ENCODE measurements at regions not wholly inside any gene's neighbourhood (a gene's known extent, or its start where the extent isn't known, plus 50 kb on each side); places are given as distances from the start of the nearest gene placed in this dataset.

DNA sequence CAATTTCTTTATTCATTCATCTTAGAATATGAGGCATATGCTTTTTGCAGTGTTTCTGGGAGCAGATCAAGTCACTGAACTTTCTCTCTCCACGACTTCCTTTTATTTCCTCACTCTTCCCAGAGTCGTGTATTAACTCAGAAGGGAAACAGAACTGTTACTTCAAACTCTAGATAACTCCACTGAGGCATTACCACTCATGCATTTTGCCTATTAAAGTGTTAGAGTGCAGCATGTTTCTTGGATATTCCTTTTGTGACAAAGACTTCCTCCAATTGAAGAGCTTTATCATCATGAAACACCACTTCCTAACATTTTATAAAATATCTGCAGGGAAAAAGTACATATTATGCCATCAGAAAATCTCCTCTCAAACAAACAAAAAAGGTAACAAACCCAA lies 797.4 kb upstream of the COBL start:
- Histone ChIP-seq H2AFZ (ENCODE audit: low read length) (no peak overlapping the region), H4K5ac (ENCODE audit: insufficient read length, low read depth, low read length) (peak overlapping the region; percentile 88), H3K14ac (ENCODE audit: insufficient read length) (no peak overlapping the region), H4K20me1 (replicated peaks in 1 of 2; ENCODE audit: control insufficient read depth in 1 of 2, insufficient read depth in 2 of 2, low read length in 2 of 2) (no peaks in the 10 kb centered on the region), H4K8ac (ENCODE audit: extremely low read depth, insufficient read depth, low read length) (no peak overlapping the region), H3K4me3 (ENCODE audit: extremely low read depth in 1 of 4, insufficient read depth in 2 of 4, low read depth in 3 of 4, low read length in 4 of 4) (peak overlapping the region in 1 of 4 experiments; percentile 29; a peak in 1 of 8 replicates), H3K9ac (replicated peaks in 1 of 4; ENCODE audit: extremely low read depth in 1 of 4, low read depth in 3 of 4, low read length in 3 of 4) (no peak overlapping the region), H3K18ac (ENCODE audit: extremely low read depth, low read length) (no peak overlapping the region; the same call in 1 of the 2 replicates), H2AK5ac (ENCODE audit: low read depth, low read length) (no peak overlapping the region), H3K4me1 (replicated peaks in 1 of 4; ENCODE audit: control insufficient read depth in 3 of 4, insufficient read depth in 4 of 4, low read length in 3 of 4) (peaks cover 2 to 22% (median 13%) of the 10 kb centered on the region in 4 experiments; a peak in 5 of 7 replicates), H2BK5ac (ENCODE audit: low read depth, low read length) (peak overlapping the region; percentile 89; the same call in 1 of the 2 replicates), H2BK15ac (ENCODE audit: low read length) (no peak overlapping the region), H2BK20ac (ENCODE audit: low read length) (peak overlapping the region; percentile 2; the same call in 1 of the 2 replicates), H3K56ac (replicated peaks; ENCODE audit: insufficient read length, low read depth, low read length) (no peak overlapping the region), H2BK12ac (ENCODE audit: low read depth, low read length) (no peak overlapping the region), H3K79me1 (ENCODE audit: low read depth, low read length) (no peaks in the 10 kb centered on the region), H3K23ac (ENCODE audit: insufficient read length) (no peak overlapping the region), H3K4me2 (ENCODE audit: insufficient read depth in 1 of 2, low read depth in 2 of 2, low read length in 2 of 2) (peak overlapping the region in 1 of 2 experiments; percentile 26; a peak in 2 of 4 replicates), H3K36me3 (ENCODE audit: control insufficient read depth in 2 of 4, insufficient read depth in 4 of 4, low read length in 3 of 4) (no peaks in the 10 kb centered on the region), H3K79me2 (ENCODE audit: control insufficient read depth in 1 of 2, insufficient read depth in 2 of 2, low read length in 2 of 2) (no peaks in the 10 kb centered on the region), H3K4ac (replicated peaks; ENCODE audit: insufficient read length, low read depth, low read length) (peak overlapping the region; percentile 40), H2BK120ac (replicated peaks; ENCODE audit: low read depth, low read length) (peak overlapping the region; percentile 97), H3K23me2 (ENCODE audit: low read depth, low read length) (no peaks in the 10 kb centered on the region), H3K27me3 (replicated peaks in 1 of 4; ENCODE audit: control insufficient read depth in 3 of 4, extremely low read depth in 1 of 4, insufficient read depth in 3 of 4, low read length in 3 of 4) (no peaks in the 10 kb centered on the region), H3K9me3 (ENCODE audit: insufficient read depth in 2 of 2, low read depth in 1 of 2, low read length in 1 of 2) (no peaks in the 10 kb centered on the region), H4K91ac (replicated peaks; ENCODE audit: insufficient read length, low read length) (peak overlapping the region; percentile 54), H3K27ac (ENCODE audit: low read depth, low read length) (peak overlapping the region; percentile 27; the same call in 1 of the 2 replicates)
- ChIA-PET POLR2A (ENCODE audit: partially characterized antibody) (interaction anchor here (1.1 to 2.1 kb wide), 2 partner anchors 9 to 20 kb away, joined by 3 to 4 read pairs; no protein-coding TSS in a partner anchor), CTCF (ENCODE audit: partially characterized antibody) (interaction anchor here (1.4 kb wide), 1 partner anchor 54 kb away, joined by 5 read pairs; no protein-coding TSS in a partner anchor)
- DNase-seq (ENCODE audit: low read depth in 1 of 2, low spot score in 2 of 2) (no peak), FAIRE-seq (no peak)
- 22% methylated on average over 2 of the region's 2 CpGs; no CpG with 5 or more reads in 1 of the 2 experiments for WGBS, 2 experiments (ENCODE audit: extremely low coverage in 1 of 2, insufficient coverage in 1 of 2, insufficient read length in 1 of 2, insufficient replicate concordance in 2 of 2, low coverage in 1 of 2, low lambda C conversion rate in 2 of 2, missing lambda C conversion rate in 1 of 2)
- TF ChIP-seq TAF7 (optimal IDR thresholded peaks at IDR 0.05; ENCODE audit: borderline replicate concordance, low read depth, low read length) (no peak), MAX (IDR thresholded peaks at IDR 0.05) (no peak), CREB1 (IDR thresholded peaks at IDR 0.05) (no peak), RBBP5 (IDR thresholded peaks at IDR 0.05; ENCODE audit: borderline replicate concordance, low read depth, low read length) (no peak), KDM5A (IDR thresholded peaks at IDR 0.05; ENCODE audit: low read length) (no peak), JUND (IDR thresholded peaks at IDR 0.05; ENCODE audit: low read length) (no peak), GTF2F1 (IDR thresholded peaks at IDR 0.05; ENCODE audit: borderline replicate concordance, low read depth, low read length) (no peak), RXRA (IDR thresholded peaks at IDR 0.05; ENCODE audit: insufficient read depth, low read depth, low read length) (no peak), NANOG (IDR thresholded peaks at IDR 0.05; ENCODE audit: insufficient read depth, low read depth, low read length, poor library complexity, severe bottlenecking) (no peak), SAP30 (IDR thresholded peaks at IDR 0.05; ENCODE audit: insufficient read depth, insufficient replicate concordance, low read length) (no peak), PHF8 (conservative IDR thresholded peaks at IDR 0.05; ENCODE audit: low read depth, low read length) (no peak), NRF1 (IDR thresholded peaks at IDR 0.05; ENCODE audit: low read depth, low read length) (no peak), KDM4A (IDR thresholded peaks at IDR 0.05; ENCODE audit: low read depth, low read length, severe bottlenecking) (no peak)

Measured in H1 (cell line).